Heart left ventricle (tissue), 16 donors: ENCODE measurements at regions not wholly inside any gene's neighbourhood (a gene's known extent, or its start where the extent isn't known, plus 50 kb on each side); places are given as distances from the start of the nearest gene placed in this dataset.

Experiments
- ATAC-seq, 4 donors: fragments of 200-7000 bp; cut with Tn5 transposase; one replicate each; pipeline ENCODE4 v1.9.1; 2020 to 2022; ENCODE audit warnings: moderate library complexity in 4 of 4, mild to moderate bottlenecking in 3 of 4, moderate number of reproducible peaks in 1 of 4
- DNase-seq, 5 donors: peaks; one replicate each; pipeline ENCODE4 v3.0.0-alpha.2; 2020
- H3K27ac ChIP-seq, 12 donors: fragments of 200-600 bp; sonication (generic) in 4 of 12; one replicate each; pipeline versions ENCODE4 v1.5.0 to v1.8.0; 2016 to 2022; ENCODE audit warnings: mild to moderate bottlenecking in 2 of 12
- H3K27me3 ChIP-seq, 9 donors: fragments of 200-600 bp; sonication (generic) in 2 of 9; one replicate each; pipeline versions ENCODE4 v1.5.1 to v1.8.0; 2016 to 2022; ENCODE audit warnings: mild to moderate bottlenecking in 3 of 9
- H3K36me3 ChIP-seq, 9 donors: fragments of 200-600 bp; sonication (generic) in 2 of 9; one replicate each; pipeline versions ENCODE4 v1.5.0 to v1.8.0; 2018 to 2022; ENCODE audit warnings: mild to moderate bottlenecking in 2 of 9
- H3K4me1 ChIP-seq, 12 donors: fragments of 200-600 bp; sonication (generic) in 4 of 12; one replicate each; pipeline versions ENCODE4 v1.5.0 to v1.8.0; 2016 to 2022; ENCODE audit warnings: mild to moderate bottlenecking in 3 of 12
- H3K4me3 ChIP-seq, 12 donors: fragments of 200-600 bp; sonication (generic) in 4 of 12; one replicate each; pipeline versions ENCODE4 v1.5.0 to v1.8.0; 2017 to 2022; ENCODE audit warnings: mild to moderate bottlenecking in 9 of 12, moderate library complexity in 4 of 12
- H3K9me3 ChIP-seq, 12 donors: fragments of 200-600 bp; sonication (generic) in 4 of 12; one replicate each; pipeline versions ENCODE4 v1.5.0 to v1.8.0; 2016 to 2022; ENCODE audit warnings: mild to moderate bottlenecking in 1 of 12
- CTCF ChIP-seq, 12 donors: fragments of 200-600 bp; sonication (generic) in 4 of 12; IDR thresholded peaks; one replicate each; pipeline versions ENCODE4 v1.5.0 to v1.8.0; 2018 to 2022; ENCODE audit warnings: antibody characterized with exemption in 12 of 12, mild to moderate bottlenecking in 5 of 12
- POLR2A ChIP-seq, 2 donors: fragments of 450-650 bp; IDR thresholded peaks; one replicate each; pipeline ENCODE4 v1.6.1; 2017; ENCODE audit warnings: antibody characterized with exemption in 2 of 2, mild to moderate bottlenecking in 2 of 2, moderate library complexity in 2 of 2
- WGBS, 4 donors: extraction: QIAGEN DNeasy Blood & Tissue Kit in 2 of 4; methylation state at CpG; one replicate each; pipeline versions ENCODE4 v1.1.5 to v1.1.7; 2013 to 2018; 5-methylcytosine and 5-hydroxymethylcytosine counted together
- intact Hi-C, 10 donors: fragments of 100-400 bp; cut with DNase I; formaldehyde crosslinking; loops; one replicate each; pipeline versions ENCODE4 v1.11.1 to v1.14.2; 2022
- donor health status: ischemic (EF 13 %, LVEDD 7.1; RV severe dilation, severe dysfunction).
- donor health status: healthy with polysubstance abuse.
- donor health status: DM: no; HTN: yes; CAD: no.
- donor health status: DM: no; HTN: no; CAD: no.
- donor health status: ischemic (EF 25% LVEDD 6.9; RV normal size, moderate dysfunction).
- donor health status: ischemic (EF 25% LVEDD 5.7; RV mildly dilated, moderate dysfunction).
- donor health status: healthy.
- donor health status: DM: yes; HTN: yes; CAD: no.
- donor health status: ischemic (EF 35%, LVEDD 5.7; RV mildly dilated, moderate dysfunction).
- donor health status: nonischemic (EF 11% LVEDD 7.7; RV severe dilation, severe dysfunction).
- donor health status: DM: yes; HTN: yes; CAD: no.
- donor health status: PGD.
- donor health status: ischemic (EF 29% LVEDD 5.4; RV normal size, mild dysfunction).
- donor health status: nonischemic (EF 23%, LVEDD 6.1; RV moderate dilation, normal function).

GRCh38 chr4:155473420-155474095 is 96.8 kb upstream of the MAP9 start:
- Histone ChIP-seq H3K27ac (peak overlapping the region in 5 of 12 donors; percentile 7 to 48 (median 28)), H3K27me3 (no peaks in the 10 kb centered on the region), H3K4me3 (no peak overlapping the region), H3K4me1 (peaks cover 0 to 13% (median 0%) of the 10 kb centered on the region in 12 donors), H3K9me3 (peaks cover 0 to 6% (median 0%) of the 10 kb centered on the region in 12 donors), H3K36me3 (no peaks in the 10 kb centered on the region)
- intact Hi-C loops = no loop called here
- TF ChIP-seq POLR2A (IDR thresholded peaks at IDR 0.05) (no peak), CTCF (IDR thresholded peaks at IDR 0.05) (no peak)
- DNase-seq = no peak
- peak in 2 of 4 donors; percentile 16 to 45 for ATAC-seq
- WGBS, 4 donors = 51 to 63% (median 55%) methylated on average over 3 of the region's 3 CpGs

- no peak overlapping the region for H3K4me3 ChIP-seq
- no peak for TF ChIP-seq CTCF (IDR thresholded peaks at IDR 0.05)
- no peak for TF ChIP-seq POLR2A (IDR thresholded peaks at IDR 0.05)
- ATAC-seq (no peak), DNase-seq (no peak)
- H3K36me3 ChIP-seq = no peaks in the 10 kb centered on the region
- peaks cover 0 to 12% (median under 1%) of the 10 kb centered on the region in 12 donors for H3K4me1 ChIP-seq
- intact Hi-C loops = no loop called here
- no peak overlapping the region for H3K27ac ChIP-seq
- WGBS, 4 donors = 56 to 82% (median 74%) methylated on average over 1 of the region's 1 CpG
- no peaks in the 10 kb centered on the region for H3K9me3 ChIP-seq
- H3K27me3 ChIP-seq = no peaks in the 10 kb centered on the region
Observed at GRCh38 chr4:155468282-155468681, 91.5 kb upstream of the MAP9 start.

GRCh38 chr4:155450676-155451075 is 73.9 kb upstream of the MAP9 start:
- no peak for TF ChIP-seq CTCF (IDR thresholded peaks at IDR 0.05)
- TF ChIP-seq POLR2A (IDR thresholded peaks at IDR 0.05) = no peak
- H3K36me3 ChIP-seq = no peaks in the 10 kb centered on the region
- no peaks in the 10 kb centered on the region for H3K27me3 ChIP-seq
- 96 to 98% (median 97%) methylated on average over 2 of the region's 2 CpGs for WGBS, 4 donors
- ATAC-seq (no peak), DNase-seq (no peak)
- no peak overlapping the region for H3K27ac ChIP-seq
- intact Hi-C loops = no loop called here
- no peak overlapping the region for H3K4me3 ChIP-seq
- H3K9me3 ChIP-seq = no peaks in the 10 kb centered on the region
- no peaks in the 10 kb centered on the region for H3K4me1 ChIP-seq

- TF ChIP-seq CTCF (IDR thresholded peaks at IDR 0.05) = no peak
- Histone ChIP-seq H3K9me3 (no peaks in the 10 kb centered on the region), H3K27me3 (no peaks in the 10 kb centered on the region), H3K4me3 (no peak overlapping the region), H3K27ac (no peak overlapping the region), H3K4me1 (peaks cover 0 to 14% (median 3%) of the 10 kb centered on the region in 12 donors), H3K36me3 (no peaks in the 10 kb centered on the region)
- WGBS, 4 donors = 88 to 96% (median 90%) methylated on average over 1 of the region's 1 CpG
- intact Hi-C loops = loop anchor here in 1 of 10 donors (10.0 kb wide), 1 partner anchor 219 kb away; the partner anchor contains the start of gene GUCY1A1
- DNase-seq = no peak
- ATAC-seq = no peak
Observed at GRCh38 chr4:155445306-155445705, 68.5 kb upstream of the MAP9 start.
